HG02623 (cell line): ENCODE measurements at regions not wholly inside any gene's neighbourhood (a gene's known extent, or its start where the extent isn't known, plus 50 kb on each side); places are given as distances from the start of the nearest gene placed in this dataset.
A peak's percentile ranks its signal among the peaks of the same experiment; 100 is the strongest.
"Not testable (repeated sequence)": the region's sequence is repeated elsewhere in the genome, so short reads cannot be mapped to it uniquely, and the experiment has no call there.

ENCODE experiments used
- ATAC-seq: cut with Tn5 transposase; IDR thresholded peaks from one replicate; pipeline ENCODE4 v1.9.1; 2021; ENCODE audit warnings: moderate library complexity; ENCODE audit not compliant: unreplicated experiment

DNA sequence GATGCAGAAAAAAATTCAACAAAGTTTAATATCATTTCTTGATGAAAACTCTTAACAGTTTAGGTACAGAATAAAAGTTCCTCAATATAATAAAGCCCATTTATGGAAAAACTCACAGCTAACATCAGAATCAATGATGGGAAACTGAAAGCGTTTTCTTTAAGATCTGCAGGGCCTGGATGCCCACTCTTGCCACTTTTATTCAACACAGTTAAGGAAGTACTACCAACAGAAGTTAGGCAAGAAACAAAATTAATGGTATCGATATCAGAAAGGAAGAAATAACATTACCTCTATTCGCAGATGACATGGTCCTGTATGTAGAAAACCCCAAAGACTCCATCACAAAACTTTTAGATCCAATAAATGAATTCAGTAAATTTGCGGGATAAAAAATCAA, 542.4 kb upstream of the RGMB start:
- no peak for ATAC-seq

DNA sequence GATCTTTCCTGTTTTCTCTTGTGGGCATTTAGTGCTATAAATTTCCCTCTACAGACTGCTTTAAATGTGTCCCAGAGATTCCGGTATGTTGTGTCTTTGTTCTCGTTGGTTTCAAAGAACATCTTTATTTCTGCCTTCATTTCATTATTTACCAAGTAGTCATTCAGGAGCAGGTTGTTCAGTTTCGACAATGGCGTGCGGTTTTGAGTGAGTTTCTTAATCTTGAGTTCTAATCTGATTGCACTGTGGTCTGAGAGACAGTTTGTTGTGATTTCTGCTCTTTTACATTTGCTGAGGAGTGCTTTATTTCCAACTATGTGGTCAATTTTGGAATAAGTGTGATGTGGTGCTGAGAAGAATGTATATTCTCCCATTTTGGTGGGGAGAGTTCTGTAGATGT, 535.7 kb upstream of the RGMB start:
- not testable (repeated sequence) for ATAC-seq

DNA sequence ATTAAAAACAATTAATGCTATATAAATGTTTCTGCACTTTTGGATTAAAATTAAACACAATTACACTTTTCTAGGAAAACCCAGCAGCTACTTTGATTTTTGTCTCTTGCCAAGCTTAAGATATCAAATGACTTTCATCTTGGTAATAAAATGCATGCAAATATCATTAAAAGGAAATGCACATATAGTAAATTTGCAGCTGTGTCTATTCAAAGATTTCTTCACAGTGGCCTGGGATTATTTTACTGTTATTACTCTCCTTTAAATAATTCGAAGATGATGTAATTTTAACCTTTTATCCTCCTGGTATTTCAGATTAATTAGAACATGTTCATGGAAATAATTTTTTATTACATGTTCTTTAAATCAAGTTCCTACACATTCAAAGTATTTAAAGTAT, 529.5 kb upstream of the RGMB start:
- ATAC-seq, result no peak

DNA sequence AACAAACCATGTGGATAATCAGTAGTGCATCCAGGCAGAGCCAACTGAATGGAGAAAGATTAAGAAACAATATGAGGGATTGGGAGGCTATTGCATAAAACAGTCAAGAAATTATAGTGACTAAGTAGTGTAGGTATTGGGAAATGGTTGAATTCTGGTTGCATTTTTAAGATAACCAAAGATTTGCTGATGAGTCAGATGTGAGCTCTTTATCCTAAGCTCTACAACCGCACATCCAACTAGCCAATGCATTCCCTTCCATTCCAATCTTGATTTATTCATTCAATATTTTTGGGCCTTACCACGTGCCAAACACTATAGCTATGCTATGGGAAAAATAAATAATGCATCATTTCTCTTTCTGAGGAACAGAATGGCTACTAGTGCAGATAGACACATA, 524.5 kb upstream of the RGMB start:
- no peak for ATAC-seq

DNA sequence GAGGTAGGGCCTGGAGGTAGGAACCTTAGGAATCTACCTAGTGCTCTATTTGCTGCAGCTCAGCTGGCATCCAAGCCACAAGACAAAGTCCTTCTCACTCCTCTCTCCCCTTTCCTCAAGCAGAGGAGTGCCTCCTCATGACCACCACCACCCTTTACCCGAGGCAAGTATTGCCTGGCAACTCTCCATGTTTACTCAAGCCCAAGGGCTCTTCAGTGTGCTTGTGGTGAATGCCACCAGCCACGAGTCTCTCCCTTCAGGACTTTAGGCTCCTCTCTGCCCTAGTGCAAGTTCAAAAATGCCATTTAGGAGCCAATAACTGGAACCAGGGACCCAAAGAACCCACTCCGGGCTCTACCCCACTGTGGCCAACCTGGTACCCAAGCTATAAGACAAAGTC, 514.5 kb upstream of the RGMB start:
- no peak for ATAC-seq

DNA sequence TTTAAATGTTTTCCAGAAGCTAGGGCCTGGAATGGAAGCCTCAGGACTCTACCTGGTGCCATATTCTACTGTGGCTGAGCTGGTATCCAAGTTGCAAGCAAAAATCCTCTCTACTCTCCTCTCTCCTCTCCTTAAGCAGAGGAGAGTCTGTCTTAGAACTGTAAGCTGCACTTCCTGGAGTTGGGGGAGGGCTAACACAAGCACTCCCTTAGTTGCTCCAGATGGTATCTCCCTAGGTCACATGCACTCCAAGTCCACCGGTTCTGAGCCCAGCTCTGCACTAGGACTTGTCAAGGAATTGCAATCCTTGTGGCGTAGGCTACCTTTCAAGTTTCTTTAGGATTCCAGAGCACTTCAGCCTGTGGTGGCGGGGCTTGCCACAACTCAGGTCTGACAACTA, 513.9 kb upstream of the RGMB start:
- no peak for ATAC-seq

DNA sequence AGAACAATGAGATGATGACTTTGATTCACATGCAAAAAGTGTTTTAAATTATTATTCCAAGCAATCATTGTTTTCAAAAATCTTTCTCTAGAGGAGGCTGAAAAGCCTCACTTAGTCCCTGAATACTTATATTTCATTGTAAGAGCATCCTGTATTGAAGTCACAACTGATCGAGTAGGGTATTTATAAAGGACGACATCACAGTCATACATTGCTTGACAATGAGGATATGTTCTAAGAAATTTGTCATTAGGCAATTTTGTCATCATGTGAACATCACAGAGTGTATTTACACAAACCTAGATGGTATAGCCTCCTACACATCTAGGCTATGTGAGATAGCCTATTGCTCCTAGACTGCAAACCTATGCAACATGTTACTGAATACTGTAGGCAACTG, 510.4 kb upstream of the RGMB start:
- no peak for ATAC-seq

DNA sequence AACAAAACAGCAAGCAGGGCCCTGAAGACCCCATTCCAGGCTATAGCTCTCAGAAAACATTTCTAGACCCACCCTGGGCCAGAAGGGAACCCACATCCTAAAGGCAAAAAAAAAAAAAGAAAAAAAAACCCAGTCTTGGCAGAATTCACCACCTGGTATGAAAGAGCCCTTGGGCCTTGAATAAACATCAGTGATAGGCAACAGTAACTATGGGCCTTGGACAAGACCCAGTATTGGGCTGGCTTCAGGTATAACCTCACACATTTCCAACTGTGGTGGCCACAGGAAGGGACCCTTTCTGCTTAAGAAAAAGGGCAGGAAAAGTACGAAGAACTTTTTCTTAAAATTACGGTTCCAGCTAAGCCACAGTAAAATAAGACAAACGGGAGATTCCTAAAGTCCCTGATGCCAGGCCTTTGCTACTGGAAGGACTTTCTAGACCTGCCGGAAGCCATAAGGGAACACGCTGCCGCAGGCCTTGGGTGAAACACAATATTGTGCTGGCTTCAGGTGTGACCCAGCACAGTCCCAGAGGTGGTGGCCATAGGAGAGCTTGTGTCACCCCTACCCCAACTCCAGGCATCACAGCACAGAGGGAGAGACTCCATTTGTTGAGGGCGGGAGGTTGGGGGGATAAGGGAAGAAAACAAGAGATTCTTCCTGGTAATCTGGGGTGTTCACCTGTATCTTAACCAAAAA, 505.2 kb upstream of the RGMB start:
- ATAC-seq, result no peak

DNA sequence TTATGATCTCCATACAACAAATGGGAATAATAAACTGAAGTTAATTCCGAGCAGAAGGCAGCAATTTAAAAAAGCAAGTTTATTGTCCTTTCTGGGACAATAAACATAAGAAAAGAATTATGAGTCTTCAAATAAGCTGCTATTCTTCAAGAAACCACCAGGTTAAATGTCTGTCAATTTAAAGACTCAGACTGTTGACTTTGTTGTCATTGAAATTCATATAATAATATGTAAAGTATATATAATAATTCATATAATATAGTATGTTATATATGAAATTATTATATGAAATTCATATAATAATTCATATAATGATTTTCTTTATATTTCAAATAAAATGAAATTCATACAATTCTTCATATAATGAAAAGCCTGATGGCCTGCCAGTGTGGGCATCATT, 497.5 kb upstream of the RGMB start:
- no peak for ATAC-seq

DNA sequence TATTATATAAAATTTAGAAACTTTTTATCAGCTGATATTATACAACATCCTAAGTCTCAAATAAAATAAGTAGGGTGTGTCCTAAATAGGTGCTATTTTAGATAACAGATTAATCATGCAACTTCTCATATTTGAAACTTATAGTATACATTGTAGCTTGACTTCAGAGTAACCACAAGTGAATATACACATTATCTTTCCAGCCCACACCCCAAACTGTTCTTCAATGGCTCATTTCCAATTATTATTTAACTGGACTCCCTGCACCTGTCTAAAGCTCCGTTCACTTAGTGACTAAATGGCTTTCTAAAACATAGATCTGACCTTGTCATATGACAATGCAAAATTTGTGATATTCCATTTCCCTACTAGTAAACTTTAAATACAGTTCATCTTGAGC, 490.9 kb upstream of the RGMB start:
- no peak for ATAC-seq

DNA sequence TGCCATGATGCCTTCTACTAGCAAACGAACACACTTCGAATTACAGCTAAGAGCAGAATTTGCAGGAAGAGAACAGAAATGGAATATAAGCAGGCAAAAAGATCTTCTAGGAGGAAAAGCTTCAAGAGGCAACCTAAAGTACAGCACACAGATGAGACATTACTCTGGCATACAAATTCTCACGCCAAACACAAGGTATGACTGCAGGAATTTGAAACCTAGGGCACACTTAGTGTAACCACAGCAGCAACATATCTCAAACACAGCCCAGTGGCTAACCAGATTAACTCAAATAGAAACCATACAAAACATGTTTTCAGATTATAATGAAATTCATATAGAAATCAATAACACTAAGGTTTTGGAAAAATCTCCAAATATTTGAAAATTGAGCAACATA, 481.0 kb upstream of the RGMB start:
- no peak for ATAC-seq

DNA sequence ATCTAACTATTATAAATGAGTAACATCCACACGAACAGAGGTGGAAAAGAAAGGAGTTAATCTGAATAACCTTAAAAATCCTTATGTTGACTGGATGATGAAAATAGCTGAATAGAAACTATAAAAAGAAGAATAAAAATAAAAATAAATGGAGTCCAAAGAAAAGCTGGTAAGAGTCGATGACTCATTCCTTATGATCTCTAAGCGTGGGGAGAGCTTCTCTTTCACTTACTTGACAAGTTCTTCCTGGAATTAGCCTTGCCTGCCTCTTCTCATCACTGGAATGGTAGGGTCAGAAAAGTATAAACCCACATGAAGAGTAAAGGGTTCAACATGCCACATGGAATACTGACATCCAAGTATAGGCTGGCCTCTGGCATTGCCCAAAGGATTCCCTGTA, 477.0 kb upstream of the RGMB start:
- no peak for ATAC-seq

DNA sequence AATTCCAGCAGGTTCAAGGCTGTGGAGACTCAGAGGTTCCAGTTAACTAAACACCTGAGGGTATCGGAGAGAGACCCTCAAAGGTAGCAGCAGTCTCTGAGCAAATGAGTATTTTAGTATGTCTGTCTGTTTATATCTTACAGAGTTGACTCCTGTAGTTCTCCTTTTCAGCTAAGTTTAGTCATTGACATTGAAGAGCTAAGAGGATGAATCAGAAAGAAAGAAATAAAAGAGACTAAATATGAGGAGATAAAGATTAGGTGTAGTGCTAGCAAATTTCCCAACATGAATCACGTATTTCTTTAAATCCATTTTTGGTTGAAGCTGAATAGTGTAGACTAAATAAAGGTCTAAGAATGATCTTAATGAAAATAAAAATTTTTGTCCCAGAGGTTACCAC, 474.0 kb upstream of the RGMB start:
- ATAC-seq, result no peak

DNA sequence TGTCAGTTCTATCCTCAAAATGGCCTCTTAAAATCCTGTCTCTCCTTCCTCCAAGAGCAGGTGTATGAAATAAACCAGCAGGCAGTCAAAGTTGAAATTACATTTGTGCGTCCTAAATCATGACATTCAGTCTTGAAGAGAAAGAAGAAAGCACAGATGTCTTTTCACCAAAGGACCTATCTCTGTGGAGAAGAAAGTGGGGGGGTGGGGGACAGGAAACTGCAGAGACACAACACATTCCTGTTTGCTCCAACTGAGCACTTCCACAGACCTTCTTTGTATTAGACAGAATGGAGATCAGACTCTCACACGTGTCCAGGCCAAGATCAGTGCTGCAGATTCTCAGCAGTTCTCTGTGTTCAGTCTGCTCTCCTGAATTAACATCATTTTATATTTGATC, 471.9 kb upstream of the RGMB start:
- ATAC-seq, result no peak

DNA sequence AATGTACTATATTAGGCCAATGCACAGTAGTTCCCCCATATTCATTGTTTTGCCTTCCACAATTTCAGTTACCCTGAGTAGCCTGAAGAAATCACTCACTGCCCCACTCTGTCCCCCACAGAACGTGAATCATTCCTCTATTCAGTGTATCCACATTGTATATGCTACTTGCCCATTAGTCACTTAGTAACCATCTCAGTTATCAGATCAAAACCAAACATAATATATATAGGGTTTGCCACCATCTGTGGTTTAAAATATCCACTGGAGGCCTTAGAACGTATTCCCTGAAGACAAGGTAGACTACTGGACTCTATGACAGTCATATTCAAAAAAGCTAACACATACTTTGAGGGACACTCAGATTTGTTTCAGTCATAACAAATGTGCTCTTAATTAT, 465.7 kb upstream of the RGMB start:
- ATAC-seq, result no peak

DNA sequence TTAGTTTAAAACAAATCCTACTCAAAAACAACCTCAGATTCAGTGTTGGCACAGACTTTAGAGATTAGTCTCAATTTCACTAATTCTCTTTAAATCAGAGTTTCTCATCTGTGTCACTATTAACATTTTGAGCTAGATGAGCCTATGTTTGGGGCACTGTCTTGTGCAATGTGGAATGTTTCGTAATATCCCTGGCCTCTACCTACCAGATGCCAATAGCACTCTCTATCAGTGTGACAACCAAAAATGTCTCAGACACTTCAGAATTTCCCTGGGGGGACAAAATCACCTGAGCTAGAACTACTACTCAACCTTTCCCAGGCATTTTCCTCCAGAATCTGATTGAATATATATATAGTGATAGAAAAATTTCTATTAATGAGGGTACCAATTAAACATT, 465.2 kb upstream of the RGMB start:
- no peak for ATAC-seq

DNA sequence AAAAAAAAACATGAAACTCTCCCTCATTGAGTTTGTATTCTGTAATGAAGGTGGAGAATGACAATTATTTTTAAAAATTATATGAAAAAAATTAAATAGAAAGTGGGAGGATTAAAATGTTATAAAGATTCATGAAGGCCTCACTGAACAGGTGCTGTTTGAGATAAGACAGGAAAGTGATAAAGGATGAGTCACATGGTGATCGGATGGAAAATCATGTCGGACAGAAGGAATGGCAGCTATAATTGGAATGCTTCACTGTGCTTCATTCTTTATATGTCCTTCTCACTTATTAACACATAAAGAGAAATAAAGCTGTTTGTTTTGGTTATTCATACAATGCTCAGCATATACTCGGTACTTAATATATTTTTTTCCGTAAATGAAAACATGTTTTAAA, 464.5 kb upstream of the RGMB start:
- ATAC-seq, result no peak

DNA sequence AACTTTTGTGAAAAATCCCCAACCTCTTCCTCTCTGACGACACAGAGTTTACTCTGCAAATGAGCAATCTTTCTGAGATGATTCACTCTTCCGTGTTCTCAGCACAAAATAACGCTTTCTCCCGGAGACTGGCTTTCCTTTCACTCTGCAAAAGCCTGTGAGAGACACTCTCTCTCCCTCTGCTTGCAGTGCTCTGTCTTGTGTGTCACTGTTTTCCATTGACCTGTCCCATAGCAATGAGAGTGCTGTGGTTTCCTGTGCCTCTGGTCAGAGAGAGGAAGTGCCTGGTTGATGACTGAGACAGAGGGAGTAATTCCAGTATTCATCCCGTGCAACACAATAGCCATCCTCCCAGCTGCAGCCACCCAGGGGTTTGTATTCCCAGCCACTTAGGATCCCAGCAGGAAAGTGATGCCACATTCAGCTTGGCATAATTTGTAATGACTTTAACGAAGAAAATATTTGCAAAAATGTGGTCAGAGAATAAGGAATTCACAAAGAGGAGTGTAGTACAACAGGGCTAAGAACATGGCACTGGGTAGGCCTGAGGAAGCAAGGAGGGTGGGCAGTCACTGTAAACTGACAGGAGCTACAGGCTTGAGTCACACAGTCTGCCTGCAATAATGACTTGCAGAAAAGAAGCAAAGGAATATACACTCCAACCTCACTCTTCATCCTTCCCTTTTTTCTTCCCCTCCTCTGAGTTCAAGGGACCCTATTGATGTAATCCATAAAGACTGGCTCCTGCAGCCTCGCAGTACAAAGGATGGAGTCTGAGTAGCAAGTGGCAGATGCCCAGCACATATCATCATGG, 463.5 kb upstream of the RGMB start:
- ATAC-seq, result peak; percentile 75

DNA sequence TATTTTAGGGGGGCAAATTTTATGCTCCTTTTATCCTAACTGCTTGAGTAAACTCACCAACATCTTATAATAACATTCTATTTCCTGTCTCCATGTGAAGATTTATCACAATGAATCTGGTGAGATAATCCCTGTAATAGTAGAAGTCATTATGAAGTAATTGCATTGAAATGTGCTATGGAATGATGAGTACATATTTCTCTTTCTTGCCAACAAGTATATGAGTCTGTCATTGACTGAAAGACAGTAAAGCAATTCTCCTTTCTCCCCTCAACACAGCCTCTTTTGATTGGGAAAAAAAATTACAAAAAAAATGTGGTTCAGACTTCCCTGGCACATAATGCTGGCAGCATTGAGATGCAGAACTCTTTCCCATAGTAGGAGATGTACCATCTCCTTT, 459.2 kb upstream of the RGMB start:
- ATAC-seq, result no peak

DNA sequence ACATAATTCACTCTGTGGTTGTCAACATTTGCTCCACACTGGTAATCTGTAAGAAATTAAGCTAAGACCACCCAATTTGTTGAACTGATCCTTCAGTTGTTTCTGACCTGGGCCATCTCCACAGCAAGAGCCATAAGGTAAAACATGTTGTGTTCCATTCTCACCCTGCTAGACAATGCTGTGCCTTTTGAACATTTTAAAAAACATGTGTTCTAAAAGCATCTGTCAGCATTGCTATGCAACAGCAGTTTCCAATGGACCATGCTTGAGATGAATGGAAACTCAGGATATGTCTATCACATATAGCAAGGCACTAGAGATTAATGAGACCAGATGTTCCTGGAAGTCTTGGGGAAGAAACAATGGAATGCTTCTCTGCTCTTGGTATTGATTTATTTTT, 455.1 kb upstream of the RGMB start:
- no peak for ATAC-seq

DNA sequence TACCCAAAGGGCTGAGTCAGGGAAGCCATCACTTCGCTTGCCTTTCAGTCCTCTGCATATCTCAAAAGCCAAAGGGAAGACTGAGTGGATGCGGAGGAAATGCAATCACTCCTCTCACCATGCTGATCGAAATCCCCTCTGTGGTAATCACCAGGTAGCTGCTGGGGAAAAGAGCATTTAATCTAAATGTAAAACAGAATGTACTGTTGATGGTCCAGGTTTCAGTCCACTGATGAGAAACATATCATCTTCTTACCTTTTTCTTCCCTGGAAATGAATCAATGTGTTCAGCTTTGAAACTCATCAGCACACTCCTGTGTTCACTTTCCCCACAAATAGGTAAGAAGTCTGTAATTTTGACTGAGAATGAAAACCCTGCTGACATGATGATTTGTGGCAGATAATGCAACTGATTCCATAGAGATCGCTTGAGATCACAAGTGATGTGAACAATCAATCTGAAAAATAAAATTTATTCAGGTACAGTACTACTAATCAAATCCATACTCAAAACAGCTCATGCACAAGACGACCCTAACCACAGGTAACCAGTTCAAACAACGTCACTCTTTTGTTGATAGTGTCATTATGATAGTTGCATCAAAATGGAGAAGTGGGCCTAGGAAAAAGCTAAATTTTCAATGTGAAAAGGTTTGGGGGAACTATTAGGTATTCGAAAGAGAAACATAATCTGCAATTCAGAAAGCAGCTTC, 454.0 kb upstream of the RGMB start:
- ATAC-seq, result no peak

DNA sequence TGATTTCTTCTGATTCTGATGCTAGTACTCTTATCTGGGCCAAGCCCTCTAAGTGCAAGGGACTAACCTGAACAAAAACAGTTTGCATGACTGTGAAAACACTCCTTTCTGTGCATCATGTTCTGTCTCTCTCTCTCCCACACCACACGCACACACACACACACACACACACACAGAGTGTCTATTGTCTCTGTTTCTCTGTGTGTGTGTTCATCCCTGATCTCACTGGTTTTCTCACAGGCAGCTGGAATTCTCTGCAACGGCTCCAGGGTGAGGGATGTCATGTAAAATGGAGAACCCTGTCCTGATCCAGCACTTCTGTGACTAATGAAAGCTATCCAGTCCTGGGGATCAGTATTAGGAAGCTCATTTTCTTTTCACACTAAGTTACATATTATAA, 453.1 kb upstream of the RGMB start:
- ATAC-seq, result no peak
